Prostate gland (tissue), 2 donors: ENCODE measurements at regions not wholly inside any gene's neighbourhood (a gene's known extent, or its start where the extent isn't known, plus 50 kb on each side); places are given as distances from the start of the nearest gene placed in this dataset.

Experiments used
- POLR2A ChIP-seq: fragments of 450-650 bp; IDR thresholded peaks from one replicate; pipeline ENCODE4 v1.6.1; 2016; ENCODE audit warnings: antibody characterized with exemption, mild to moderate bottlenecking
- POLR2AphosphoS5 ChIP-seq: sonication (generic); formaldehyde crosslinking; IDR thresholded peaks from one replicate; pipeline ENCODE4 v1.6.1; 2017; ENCODE audit warnings: antibody characterized with exemption
- TF ChIP-seq, protein P1 (sequence below), 4 experiments: fragments of 200-600 bp in 2 of 4; fragments of 450-650 bp in 2 of 4; sonication (generic) in 2 of 4; IDR thresholded peaks; 1 replicate in 3 of 4; 2 replicates in 1 of 4; pipeline ENCODE4 v1.5.1; 2016 to 2019; ENCODE audit warnings: antibody characterized with exemption in 4 of 4, mild to moderate bottlenecking in 2 of 4, moderate library complexity in 2 of 4

DNA sequence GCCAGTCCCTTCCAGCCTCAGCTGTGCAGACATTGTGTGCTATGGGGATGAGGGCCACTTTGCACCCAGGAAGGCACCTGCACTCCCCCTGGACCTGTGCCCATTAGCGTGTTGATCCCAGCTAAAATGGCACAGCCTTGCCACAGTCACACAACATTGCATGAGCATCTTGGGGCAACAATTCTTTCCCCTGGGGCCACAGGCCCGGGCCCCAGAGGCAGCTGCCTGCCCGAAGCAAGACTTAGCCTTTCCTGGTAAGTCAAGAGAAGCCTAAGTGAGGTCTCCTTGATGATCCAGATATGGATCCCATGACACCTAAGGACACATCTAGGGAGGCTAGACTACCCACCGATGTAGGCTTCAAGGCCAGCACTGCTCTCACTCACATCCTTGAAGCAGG, 202.1 kb downstream of the BCL11A start:
- TF ChIP-seq, protein P1, sequence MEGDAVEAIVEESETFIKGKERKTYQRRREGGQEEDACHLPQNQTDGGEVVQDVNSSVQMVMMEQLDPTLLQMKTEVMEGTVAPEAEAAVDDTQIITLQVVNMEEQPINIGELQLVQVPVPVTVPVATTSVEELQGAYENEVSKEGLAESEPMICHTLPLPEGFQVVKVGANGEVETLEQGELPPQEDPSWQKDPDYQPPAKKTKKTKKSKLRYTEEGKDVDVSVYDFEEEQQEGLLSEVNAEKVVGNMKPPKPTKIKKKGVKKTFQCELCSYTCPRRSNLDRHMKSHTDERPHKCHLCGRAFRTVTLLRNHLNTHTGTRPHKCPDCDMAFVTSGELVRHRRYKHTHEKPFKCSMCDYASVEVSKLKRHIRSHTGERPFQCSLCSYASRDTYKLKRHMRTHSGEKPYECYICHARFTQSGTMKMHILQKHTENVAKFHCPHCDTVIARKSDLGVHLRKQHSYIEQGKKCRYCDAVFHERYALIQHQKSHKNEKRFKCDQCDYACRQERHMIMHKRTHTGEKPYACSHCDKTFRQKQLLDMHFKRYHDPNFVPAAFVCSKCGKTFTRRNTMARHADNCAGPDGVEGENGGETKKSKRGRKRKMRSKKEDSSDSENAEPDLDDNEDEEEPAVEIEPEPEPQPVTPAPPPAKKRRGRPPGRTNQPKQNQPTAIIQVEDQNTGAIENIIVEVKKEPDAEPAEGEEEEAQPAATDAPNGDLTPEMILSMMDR (IDR thresholded peaks at IDR 0.05): no peak
- TF ChIP-seq POLR2A (no peak), POLR2AphosphoS5 (no peak)
